ENCODE measurements at regions not wholly inside any gene's neighbourhood (a gene's known extent, or its start where the extent isn't known, plus 50 kb on each side); places are given as distances from the start of the nearest gene placed in this dataset.

DNA sequence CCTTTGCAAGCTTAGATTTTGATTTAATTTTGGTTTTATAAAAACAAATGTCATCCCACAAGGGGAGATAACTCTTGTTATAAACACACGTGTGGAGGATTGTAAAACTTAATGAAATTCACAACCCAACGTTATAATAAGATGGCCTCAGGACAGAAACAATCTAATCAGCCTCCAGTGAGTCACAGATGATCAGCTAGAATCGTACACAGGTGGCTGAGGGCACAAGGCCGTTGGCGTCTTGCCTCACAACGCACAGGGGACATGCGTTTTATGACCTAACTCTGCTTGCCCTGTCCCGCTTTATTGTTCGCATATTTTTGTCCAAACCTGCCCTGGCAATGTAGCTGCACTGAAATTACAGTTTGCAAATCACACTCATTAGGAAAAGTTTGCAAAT is 121.9 kb upstream of the PDZRN3 start:
- Histone ChIP-seq H3K27ac (ENCODE audit: low read depth in 2 of 2, low read length in 1 of 2) (no peak overlapping the region), H3K9ac (no peak overlapping the region), H3K4me2 (no peak overlapping the region), H4K20me1 (ENCODE audit: insufficient read depth) (no peaks in the 10 kb centered on the region), H3K9me3 (no peaks in the 10 kb centered on the region), H2AFZ (ENCODE audit: low read depth) (no peak overlapping the region; the same call in 1 of the 2 replicates), H3K79me2 (ENCODE audit: insufficient read depth) (no peaks in the 10 kb centered on the region), H3F3A (replicated peaks; ENCODE audit: insufficient read depth) (no peaks in the 10 kb centered on the region), H3K9me2 (no peaks in the 10 kb centered on the region), H3K36me3 (replicated peaks in 1 of 2; ENCODE audit: control insufficient read depth in 1 of 2, insufficient read depth in 2 of 2, low read length in 1 of 2) (no peaks in the 10 kb centered on the region), H3K4me1 (ENCODE audit: control insufficient read depth in 1 of 2, insufficient read depth in 2 of 2, low read depth in 1 of 2, low read length in 1 of 2) (peaks cover 0 to 3% of the 10 kb centered on the region in 2 experiments; a peak in 2 of 4 replicates), H3K4me3 (ENCODE audit: low read depth in 2 of 2, low read length in 1 of 2) (no peak overlapping the region), H3K27me3 (ENCODE audit: insufficient read depth) (no peaks in the 10 kb centered on the region)
- WGBS (ENCODE audit: low lambda C conversion rate), result 53% methylated on average over 9 of the region's 9 CpGs
- POLR2A ChIA-PET, result no interaction called here
- DNase-seq, result peak; percentile 12
- no peak for TF ChIP-seq TAF1 (IDR thresholded peaks at IDR 0.05; ENCODE audit: borderline replicate concordance, low read depth, low read length)
- TF ChIP-seq EP300 (IDR thresholded peaks at IDR 0.05; ENCODE audit: borderline replicate concordance in 1 of 2, low read depth in 1 of 2, low read length in 1 of 2), result peak in 1 of 2 experiments; percentile 72; a peak in 1 of 4 replicates
- TF ChIP-seq, protein P1, sequence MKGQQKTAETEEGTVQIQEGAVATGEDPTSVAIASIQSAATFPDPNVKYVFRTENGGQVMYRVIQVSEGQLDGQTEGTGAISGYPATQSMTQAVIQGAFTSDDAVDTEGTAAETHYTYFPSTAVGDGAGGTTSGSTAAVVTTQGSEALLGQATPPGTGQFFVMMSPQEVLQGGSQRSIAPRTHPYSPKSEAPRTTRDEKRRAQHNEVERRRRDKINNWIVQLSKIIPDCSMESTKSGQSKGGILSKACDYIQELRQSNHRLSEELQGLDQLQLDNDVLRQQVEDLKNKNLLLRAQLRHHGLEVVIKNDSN (IDR thresholded peaks at IDR 0.05; ENCODE audit: borderline replicate concordance, low read depth), result no peak
- TF ChIP-seq CHD2 (IDR thresholded peaks at IDR 0.05; ENCODE audit: low read length, partially characterized antibody), result peak; percentile 10
- no peak for TF ChIP-seq FOXM1 (IDR thresholded peaks at IDR 0.05; ENCODE audit: low read depth)
- TF ChIP-seq, protein P2, sequence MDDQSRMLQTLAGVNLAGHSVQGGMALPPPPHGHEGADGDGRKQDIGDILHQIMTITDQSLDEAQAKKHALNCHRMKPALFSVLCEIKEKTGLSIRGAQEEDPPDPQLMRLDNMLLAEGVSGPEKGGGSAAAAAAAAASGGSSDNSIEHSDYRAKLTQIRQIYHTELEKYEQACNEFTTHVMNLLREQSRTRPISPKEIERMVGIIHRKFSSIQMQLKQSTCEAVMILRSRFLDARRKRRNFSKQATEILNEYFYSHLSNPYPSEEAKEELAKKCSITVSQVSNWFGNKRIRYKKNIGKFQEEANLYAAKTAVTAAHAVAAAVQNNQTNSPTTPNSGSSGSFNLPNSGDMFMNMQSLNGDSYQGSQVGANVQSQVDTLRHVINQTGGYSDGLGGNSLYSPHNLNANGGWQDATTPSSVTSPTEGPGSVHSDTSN (IDR thresholded peaks at IDR 0.05), result no peak
- peak; percentile 84 for TF ChIP-seq RCOR1 (IDR thresholded peaks at IDR 0.05; ENCODE audit: low read length)
- TF ChIP-seq FOXJ3 (CRISPR knock-in tag; IDR thresholded peaks at IDR 0.05), result peak; percentile 34; the same call in 1 of the 2 replicates
- CTCF ChIA-PET, result interaction anchor here (1.0 to 1.2 kb wide), 2 partner anchors 20 to 123 kb away, joined by 3 read pairs; no protein-coding TSS in a partner anchor

DNA sequence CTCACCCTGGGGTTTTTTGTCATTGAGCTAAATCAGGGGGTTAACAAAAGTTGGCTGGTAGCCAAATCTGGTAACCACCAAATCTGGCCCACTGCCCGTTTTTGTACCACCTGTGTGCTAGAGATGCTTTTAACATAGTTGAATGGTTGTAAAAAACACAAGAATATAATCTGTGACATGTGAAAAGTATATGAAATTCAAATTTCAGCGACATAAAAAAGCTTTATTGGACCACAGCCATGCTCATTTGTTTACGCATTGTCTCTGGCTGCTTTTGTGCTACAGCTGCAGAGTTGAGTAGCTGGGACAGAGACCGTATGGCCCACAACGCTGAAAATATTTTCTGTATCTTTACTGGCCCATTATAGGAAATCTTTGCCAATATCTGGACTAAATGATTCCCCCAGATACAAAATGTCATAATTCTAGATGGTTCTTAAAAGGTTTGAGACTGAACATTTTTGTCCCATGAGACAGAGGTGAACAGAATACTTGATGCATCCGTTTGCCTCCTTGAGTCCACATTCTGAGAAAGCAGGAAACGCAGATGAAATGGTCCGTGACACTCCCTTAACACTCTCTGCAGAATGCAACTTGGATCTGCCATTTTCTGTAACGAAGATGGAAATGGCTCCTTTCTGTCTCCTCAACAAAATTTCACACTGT is 120.9 kb upstream of the PDZRN3 start:
- Histone ChIP-seq H3K4me3 (ENCODE audit: low read depth in 2 of 2, low read length in 1 of 2) (no peak overlapping the region), H4K20me1 (ENCODE audit: insufficient read depth) (no peaks in the 10 kb centered on the region), H3K27me3 (ENCODE audit: insufficient read depth) (no peaks in the 10 kb centered on the region), H3K9me3 (no peaks in the 10 kb centered on the region), H3K36me3 (replicated peaks in 1 of 2; ENCODE audit: control insufficient read depth in 1 of 2, insufficient read depth in 2 of 2, low read length in 1 of 2) (no peaks in the 10 kb centered on the region), H3K4me2 (no peak overlapping the region), H3F3A (replicated peaks; ENCODE audit: insufficient read depth) (no peaks in the 10 kb centered on the region), H2AFZ (ENCODE audit: low read depth) (no peak overlapping the region), H3K9me2 (no peaks in the 10 kb centered on the region), H3K27ac (ENCODE audit: low read depth in 2 of 2, low read length in 1 of 2) (no peak overlapping the region), H3K9ac (no peak overlapping the region), H3K4me1 (ENCODE audit: control insufficient read depth in 1 of 2, insufficient read depth in 2 of 2, low read depth in 1 of 2, low read length in 1 of 2) (peaks cover 0 to 3% of the 10 kb centered on the region in 2 experiments; a peak in 2 of 4 replicates), H3K79me2 (ENCODE audit: insufficient read depth) (no peaks in the 10 kb centered on the region)
- TF ChIP-seq TEAD4 (IDR thresholded peaks at IDR 0.05; ENCODE audit: borderline replicate concordance, insufficient read depth), result no peak
- TF ChIP-seq, protein P3, sequence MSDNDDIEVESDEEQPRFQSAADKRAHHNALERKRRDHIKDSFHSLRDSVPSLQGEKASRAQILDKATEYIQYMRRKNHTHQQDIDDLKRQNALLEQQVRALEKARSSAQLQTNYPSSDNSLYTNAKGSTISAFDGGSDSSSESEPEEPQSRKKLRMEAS (IDR thresholded peaks at IDR 0.05; ENCODE audit: low read depth), result no peak
- TF ChIP-seq NFIC (IDR thresholded peaks at IDR 0.05; ENCODE audit: borderline replicate concordance), result peak; percentile 39
- TF ChIP-seq, protein P4, sequence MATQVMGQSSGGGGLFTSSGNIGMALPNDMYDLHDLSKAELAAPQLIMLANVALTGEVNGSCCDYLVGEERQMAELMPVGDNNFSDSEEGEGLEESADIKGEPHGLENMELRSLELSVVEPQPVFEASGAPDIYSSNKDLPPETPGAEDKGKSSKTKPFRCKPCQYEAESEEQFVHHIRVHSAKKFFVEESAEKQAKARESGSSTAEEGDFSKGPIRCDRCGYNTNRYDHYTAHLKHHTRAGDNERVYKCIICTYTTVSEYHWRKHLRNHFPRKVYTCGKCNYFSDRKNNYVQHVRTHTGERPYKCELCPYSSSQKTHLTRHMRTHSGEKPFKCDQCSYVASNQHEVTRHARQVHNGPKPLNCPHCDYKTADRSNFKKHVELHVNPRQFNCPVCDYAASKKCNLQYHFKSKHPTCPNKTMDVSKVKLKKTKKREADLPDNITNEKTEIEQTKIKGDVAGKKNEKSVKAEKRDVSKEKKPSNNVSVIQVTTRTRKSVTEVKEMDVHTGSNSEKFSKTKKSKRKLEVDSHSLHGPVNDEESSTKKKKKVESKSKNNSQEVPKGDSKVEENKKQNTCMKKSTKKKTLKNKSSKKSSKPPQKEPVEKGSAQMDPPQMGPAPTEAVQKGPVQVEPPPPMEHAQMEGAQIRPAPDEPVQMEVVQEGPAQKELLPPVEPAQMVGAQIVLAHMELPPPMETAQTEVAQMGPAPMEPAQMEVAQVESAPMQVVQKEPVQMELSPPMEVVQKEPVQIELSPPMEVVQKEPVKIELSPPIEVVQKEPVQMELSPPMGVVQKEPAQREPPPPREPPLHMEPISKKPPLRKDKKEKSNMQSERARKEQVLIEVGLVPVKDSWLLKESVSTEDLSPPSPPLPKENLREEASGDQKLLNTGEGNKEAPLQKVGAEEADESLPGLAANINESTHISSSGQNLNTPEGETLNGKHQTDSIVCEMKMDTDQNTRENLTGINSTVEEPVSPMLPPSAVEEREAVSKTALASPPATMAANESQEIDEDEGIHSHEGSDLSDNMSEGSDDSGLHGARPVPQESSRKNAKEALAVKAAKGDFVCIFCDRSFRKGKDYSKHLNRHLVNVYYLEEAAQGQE (IDR thresholded peaks at IDR 0.05; ENCODE audit: low read depth, low read length), result no peak
- TF ChIP-seq EZH2phosphoT487 (IDR thresholded peaks at IDR 0.05; ENCODE audit: borderline replicate concordance, low read depth), result no peak
- TF ChIP-seq RXRA (IDR thresholded peaks at IDR 0.05; ENCODE audit: borderline replicate concordance, low read depth), result no peak
- DNase-seq, result no peak
- POLR2A ChIA-PET, result no interaction called here
- WGBS (ENCODE audit: low lambda C conversion rate), result 65% methylated on average over 9 of the region's 9 CpGs
- CTCF ChIA-PET, result interaction anchor here (1.0 to 1.6 kb wide), 3 partner anchors 19 to 238 kb away, joined by 3 to 5 read pairs (median 3); no protein-coding TSS in a partner anchor
